ENCODE measurements at regions not wholly inside any gene's neighbourhood (a gene's known extent, or its start where the extent isn't known, plus 50 kb on each side); places are given as distances from the start of the nearest gene placed in this dataset.

DNA sequence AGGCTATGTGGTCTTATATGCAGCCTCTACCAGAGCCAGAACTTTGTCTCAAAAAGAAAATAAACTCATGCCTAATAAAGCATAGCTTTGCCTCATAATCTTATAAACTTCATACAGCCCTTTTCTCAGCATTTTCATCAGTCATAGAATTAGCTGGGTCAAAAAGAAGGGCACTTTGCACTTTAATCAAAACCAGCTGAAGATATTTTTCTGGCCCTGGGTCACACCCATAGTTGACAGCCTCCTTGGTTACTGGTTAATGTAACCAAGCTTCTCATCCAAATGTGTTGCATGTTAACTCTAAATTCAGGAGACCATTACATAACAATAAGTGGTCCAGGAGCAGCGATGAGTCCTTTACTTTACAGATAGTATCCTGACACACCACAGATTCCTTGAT lies 558.2 kb downstream of the FLRT2 start:
- TF ChIP-seq TAF1 (IDR thresholded peaks at IDR 0.05; ENCODE audit: borderline replicate concordance, insufficient read depth, low read length) (no peak), SIN3A (IDR thresholded peaks at IDR 0.05; ENCODE audit: borderline replicate concordance, insufficient read depth, low read length) (no peak), POLR2AphosphoS5 (IDR thresholded peaks at IDR 0.05; ENCODE audit: low read depth, low read length) (no peak), REST (IDR thresholded peaks at IDR 0.05; ENCODE audit: insufficient read depth in 1 of 2, low read depth in 2 of 2, low read length in 2 of 2) (no peak)

Measured in PFSK-1 (cell line).